BLaER1 (cell line): ENCODE measurements at regions not wholly inside any gene's neighbourhood (a gene's known extent, or its start where the extent isn't known, plus 50 kb on each side); places are given as distances from the start of the nearest gene placed in this dataset.

Source experiments
- H3K27ac ChIP-seq: shearing (Covaris generic); formaldehyde crosslinking; 2 replicates; pipeline ENCODE4 v1.8.1; 2022
- H3K27me3 ChIP-seq: shearing (Covaris generic); formaldehyde crosslinking; 2 replicates; pipeline ENCODE4 v1.8.1; 2022
- H3K36me3 ChIP-seq: shearing (Covaris generic); formaldehyde crosslinking; 2 replicates; pipeline ENCODE4 v1.8.1; 2022
- H3K4me1 ChIP-seq: shearing (Covaris generic); formaldehyde crosslinking; 2 replicates; pipeline ENCODE4 v1.8.1; 2022
- H3K4me2 ChIP-seq: shearing (Covaris generic); formaldehyde crosslinking; 2 replicates; pipeline ENCODE4 v1.8.1; 2022
- H3K4me3 ChIP-seq: shearing (Covaris generic); formaldehyde crosslinking; 2 replicates; pipeline ENCODE4 v1.8.1; 2022
- H3K9ac ChIP-seq: shearing (Covaris generic); formaldehyde crosslinking; 2 replicates; pipeline ENCODE4 v1.8.1; 2022
- H3K9me3 ChIP-seq: shearing (Covaris generic); formaldehyde crosslinking; 2 replicates; pipeline ENCODE4 v1.8.1; 2022
- H4K20me1 ChIP-seq: shearing (Covaris generic); formaldehyde crosslinking; 2 replicates; pipeline ENCODE4 v1.8.1; 2022
- Cebpa-rat ChIP-seq: shearing (Covaris generic); IDR thresholded peaks from 2 replicates; pipeline ENCODE4 v1.8.1; 2022

DNA sequence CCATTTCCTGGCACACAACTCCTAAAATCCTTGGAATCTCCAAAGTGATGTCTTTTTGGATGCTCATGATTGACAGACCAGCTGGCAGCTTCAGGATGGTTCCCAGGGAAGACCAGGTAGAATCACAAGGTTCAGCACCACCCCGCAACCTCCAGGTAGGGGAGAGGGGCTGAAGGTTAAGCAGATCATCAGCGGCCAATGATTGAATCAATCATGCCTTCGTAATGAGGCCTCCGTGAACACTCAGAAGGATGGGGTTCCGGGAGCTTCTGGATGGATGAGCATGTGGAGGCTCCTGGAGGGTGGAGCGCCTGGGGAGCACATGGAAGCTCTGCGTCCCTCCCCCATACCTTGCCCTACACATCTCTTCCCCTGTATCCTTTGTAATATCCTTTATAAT, 185.9 kb downstream of the SEC14L1 start:
- Histone ChIP-seq H3K4me3 (no peak overlapping the region), H3K27me3 (no peaks in the 10 kb centered on the region), H3K4me2 (peak overlapping the region; percentile 100), H3K9me3 (no peaks in the 10 kb centered on the region), H4K20me1 (peaks cover 62% of the 10 kb centered on the region), H3K36me3 (no peaks in the 10 kb centered on the region), H3K27ac (no peak overlapping the region), H3K9ac (no peak overlapping the region), H3K4me1 (peaks cover 100% of the 10 kb centered on the region)
- TF ChIP-seq Cebpa-rat: no peak

DNA sequence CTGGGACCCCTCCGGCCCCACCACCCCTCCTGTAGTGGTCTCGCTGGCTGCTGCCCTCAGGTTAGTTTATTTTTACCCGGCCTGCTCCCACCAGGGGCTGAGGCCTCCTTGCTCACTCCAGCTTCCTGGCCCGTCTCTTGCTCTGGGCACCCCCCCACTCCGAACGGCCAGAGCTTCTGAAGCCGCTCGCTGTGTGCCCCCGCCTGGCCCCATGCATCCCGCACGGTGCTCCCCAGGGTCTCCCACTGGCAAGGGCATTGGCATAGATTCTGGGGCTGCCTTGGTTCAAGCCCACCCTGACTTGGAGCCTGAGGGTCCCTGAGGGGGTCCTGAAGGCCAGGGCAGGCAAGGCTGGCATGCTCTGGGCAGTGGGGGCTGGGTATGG, 186.4 kb downstream of the SEC14L1 start:
- TF ChIP-seq Cebpa-rat: no peak
- Histone ChIP-seq H3K4me2 (peak overlapping the region; percentile 100), H4K20me1 (peaks cover 56% of the 10 kb centered on the region), H3K36me3 (no peaks in the 10 kb centered on the region), H3K4me3 (no peak overlapping the region), H3K9ac (no peak overlapping the region), H3K27me3 (no peaks in the 10 kb centered on the region), H3K9me3 (no peaks in the 10 kb centered on the region), H3K4me1 (peaks cover 100% of the 10 kb centered on the region), H3K27ac (no peak overlapping the region)

DNA sequence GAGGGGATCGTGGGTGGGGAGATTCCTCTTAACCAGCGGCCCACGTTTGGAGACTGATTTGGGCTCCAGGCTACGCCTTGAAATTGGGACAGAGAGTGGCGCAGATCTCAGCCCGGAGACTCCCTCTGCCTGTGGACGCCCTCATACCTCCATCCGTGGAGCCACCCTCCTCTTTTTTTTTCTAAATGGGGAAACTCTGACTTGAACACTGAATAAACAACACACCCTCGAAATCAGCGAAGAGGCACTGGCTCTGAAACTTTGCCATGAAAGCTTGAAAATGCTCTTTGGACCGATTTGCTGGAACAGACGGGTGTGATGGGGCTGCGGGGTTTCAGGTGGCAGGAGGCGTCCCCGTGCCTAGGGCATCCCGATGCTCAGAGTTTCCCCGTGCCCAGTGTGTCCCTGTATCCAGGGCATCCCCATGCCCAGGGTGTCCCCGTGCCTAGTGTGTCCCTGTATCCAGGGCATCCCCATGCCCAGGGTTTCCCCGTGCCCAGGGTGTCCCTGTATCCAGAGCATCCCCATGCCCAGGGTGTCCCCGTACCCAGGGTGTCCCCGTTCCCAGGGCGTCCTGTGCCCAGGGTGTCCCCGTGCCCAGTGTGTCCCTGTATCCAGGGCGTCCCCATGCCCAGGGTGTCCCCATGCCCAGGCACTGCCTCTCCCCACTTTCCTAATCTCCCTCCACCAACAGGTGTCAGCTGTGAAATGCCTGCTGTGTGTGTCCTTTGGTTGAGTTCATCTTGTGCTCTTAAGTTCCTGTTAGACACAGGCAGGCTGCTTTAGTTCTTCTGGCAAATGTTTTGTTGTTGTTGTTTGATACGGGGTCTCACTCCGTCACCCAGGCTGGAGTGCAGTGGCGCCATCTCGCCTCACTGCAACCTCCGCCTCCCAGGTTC, 187.0 kb downstream of the SEC14L1 start:
- peaks cover 50% of the 10 kb centered on the region for H4K20me1 ChIP-seq
- H3K4me3 ChIP-seq: no peak overlapping the region
- no peak for TF ChIP-seq Cebpa-rat
- H3K27ac ChIP-seq: no peak overlapping the region
- H3K9ac ChIP-seq: no peak overlapping the region
- peak overlapping the region; percentile 100 for H3K4me2 ChIP-seq
- no peaks in the 10 kb centered on the region for H3K9me3 ChIP-seq
- no peaks in the 10 kb centered on the region for H3K36me3 ChIP-seq
- H3K27me3 ChIP-seq: no peaks in the 10 kb centered on the region
- peaks cover 100% of the 10 kb centered on the region for H3K4me1 ChIP-seq

DNA sequence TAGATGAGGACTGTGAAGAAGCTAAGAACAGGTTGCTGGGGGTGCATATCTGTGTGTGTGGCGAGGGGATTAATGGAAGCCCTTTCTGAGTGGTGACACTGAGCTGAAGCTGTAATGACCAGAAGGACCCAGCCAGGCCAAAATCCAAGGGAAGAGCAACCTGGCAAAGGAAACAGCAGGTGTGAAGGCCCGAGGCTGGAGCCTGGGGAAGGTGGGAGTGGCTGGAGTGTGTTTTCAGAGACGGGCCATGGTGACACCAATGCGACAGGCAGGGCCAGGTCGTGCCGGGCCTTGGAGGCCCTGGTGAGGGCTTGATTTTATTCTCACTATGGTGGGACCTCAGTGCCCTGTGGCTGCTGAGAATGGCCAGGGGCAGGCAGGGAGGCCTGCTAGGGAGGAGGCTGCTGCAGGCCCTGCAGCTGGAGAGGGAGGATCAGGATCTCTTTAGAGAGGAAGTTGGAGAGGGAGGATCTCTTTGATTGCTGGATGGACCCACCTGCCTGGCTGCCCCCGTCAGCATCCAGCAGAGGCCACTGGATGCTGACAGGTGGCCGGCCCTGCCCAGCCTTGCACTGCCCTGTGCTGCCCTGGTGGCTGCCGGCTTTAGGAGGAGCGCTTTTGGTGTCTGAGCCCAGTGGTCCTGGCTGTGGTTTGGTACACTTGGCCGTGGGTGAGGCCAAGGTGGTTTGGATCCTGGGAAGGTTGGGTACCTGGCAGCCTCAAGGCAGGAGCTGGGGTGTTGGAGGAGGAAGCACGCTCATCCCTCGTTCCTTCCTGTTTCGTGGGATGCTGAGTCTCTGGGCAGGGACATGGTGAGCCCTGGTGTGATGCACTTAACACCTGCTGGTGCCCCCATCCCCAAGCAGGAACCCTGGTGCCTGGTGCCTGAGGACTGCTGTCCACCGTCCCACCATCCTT, 188.3 kb downstream of the SEC14L1 start:
- no peak overlapping the region for H3K9ac ChIP-seq
- H4K20me1 ChIP-seq: peaks cover 37% of the 10 kb centered on the region
- no peaks in the 10 kb centered on the region for H3K27me3 ChIP-seq
- H3K4me3 ChIP-seq: no peak overlapping the region
- TF ChIP-seq Cebpa-rat: no peak
- no peaks in the 10 kb centered on the region for H3K9me3 ChIP-seq
- peak overlapping the region; percentile 100 for H3K4me2 ChIP-seq
- no peaks in the 10 kb centered on the region for H3K36me3 ChIP-seq
- H3K27ac ChIP-seq: no peak overlapping the region
- peaks cover 100% of the 10 kb centered on the region for H3K4me1 ChIP-seq

DNA sequence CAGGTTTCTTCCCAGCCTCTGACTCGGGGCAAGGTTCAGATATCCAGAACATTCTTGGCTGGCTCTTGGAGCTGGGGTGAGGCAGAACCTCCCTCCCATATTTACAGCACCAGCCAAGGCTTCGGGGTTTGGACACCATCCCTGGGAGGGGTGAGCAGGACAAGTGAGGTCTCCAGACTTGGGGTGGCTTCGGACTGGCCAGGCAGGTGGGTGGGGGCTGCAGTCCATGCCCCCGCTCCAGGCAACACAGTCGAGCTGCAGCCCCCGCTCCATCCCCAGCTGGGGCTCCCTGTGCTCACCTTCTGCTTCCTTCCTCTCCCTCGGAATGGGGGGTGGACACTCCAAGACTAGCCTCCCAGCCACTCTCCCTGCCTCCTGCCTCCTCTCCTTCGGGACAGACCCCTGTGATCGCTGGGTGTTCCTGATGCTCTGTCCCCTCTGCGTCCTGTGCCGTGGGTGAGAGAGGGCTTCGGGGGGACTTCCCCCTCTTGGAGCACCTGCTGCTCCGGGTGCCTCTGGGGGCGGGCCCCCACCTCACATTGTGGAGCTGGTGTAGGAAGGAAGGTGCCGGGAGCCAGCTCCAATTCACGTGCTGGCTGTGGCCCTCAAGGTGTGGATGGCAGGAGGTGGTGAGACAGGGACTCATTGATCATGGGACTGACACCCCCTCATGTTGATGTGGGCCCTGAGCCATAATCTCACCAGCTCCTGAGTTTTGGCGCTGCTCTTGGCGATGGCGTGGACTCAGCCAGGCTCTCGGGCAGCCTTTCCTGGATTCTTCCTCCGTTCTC, 189.2 kb downstream of the SEC14L1 start:
- Histone ChIP-seq H3K9ac (no peak overlapping the region), H3K4me2 (peak overlapping the region; percentile 100), H3K27me3 (no peaks in the 10 kb centered on the region), H3K9me3 (no peaks in the 10 kb centered on the region), H3K27ac (no peak overlapping the region), H3K4me3 (no peak overlapping the region), H4K20me1 (peaks cover 29% of the 10 kb centered on the region), H3K4me1 (peaks cover 95% of the 10 kb centered on the region), H3K36me3 (no peaks in the 10 kb centered on the region)
- no peak for TF ChIP-seq Cebpa-rat

DNA sequence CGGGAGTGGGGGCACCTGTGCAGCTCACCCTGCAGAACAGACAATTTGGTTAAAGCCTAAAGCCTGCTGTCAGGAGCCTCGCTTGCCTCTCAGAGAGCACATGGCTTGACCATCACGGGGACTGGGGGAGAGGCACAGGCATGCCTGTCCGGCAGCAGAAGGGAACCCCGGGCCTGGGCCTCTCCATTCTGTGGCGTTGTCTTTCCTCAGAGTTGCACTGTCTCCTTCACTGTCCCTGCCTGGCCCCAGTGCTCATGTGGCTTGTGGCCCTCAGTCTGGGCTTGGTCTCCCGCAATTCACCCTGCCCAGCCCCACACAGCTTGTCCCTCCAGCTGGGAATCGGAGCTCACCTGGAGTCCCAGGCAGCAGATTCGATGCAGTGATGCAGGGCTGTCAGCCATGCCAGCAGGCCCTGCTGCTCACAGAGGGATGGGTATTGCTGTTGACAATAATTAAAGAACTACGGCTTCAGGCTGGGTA, 189.9 kb downstream of the SEC14L1 start:
- Histone ChIP-seq H3K36me3 (no peaks in the 10 kb centered on the region), H4K20me1 (peaks cover 22% of the 10 kb centered on the region), H3K4me1 (peaks cover 88% of the 10 kb centered on the region), H3K9ac (no peak overlapping the region), H3K27ac (no peak overlapping the region), H3K4me3 (no peak overlapping the region), H3K27me3 (no peaks in the 10 kb centered on the region), H3K4me2 (peak overlapping the region; percentile 100), H3K9me3 (no peaks in the 10 kb centered on the region)
- TF ChIP-seq Cebpa-rat: no peak

DNA sequence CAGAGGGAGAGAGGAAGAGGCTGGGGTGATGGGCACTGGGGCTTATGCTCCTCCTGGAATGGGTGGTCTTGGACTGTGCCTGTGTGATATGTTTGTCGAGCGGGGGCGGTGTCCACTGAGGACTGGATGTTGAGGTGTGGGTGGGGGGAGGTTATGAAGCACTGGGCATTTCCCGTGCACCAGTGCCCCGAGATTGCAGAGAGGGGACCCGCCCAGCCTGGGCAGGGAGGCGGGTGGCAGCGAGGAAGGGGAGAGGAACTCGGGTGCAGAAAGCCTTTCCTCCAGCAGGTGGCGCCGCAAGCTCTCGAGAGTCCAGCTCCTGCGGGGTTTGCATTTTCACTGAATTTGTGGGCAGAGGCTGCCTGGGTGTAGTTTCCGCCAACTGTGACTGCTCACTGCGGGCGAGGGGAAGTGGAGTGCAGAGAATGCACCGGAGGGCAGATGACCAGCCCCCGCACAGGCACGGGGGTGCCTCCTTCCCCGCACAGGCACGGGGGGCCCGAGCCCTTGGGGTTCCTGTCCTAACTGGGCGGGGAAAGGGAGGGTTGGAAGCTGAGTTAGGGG, 190.6 kb downstream of the SEC14L1 start:
- Histone ChIP-seq H4K20me1 (peaks cover 15% of the 10 kb centered on the region; the same call in 1 of the 2 replicates), H3K4me3 (peak overlapping the region; percentile 34; the same call in 1 of the 2 replicates), H3K9me3 (no peaks in the 10 kb centered on the region), H3K9ac (peak overlapping the region; percentile 36), H3K27ac (peak overlapping the region; percentile 61), H3K4me1 (peaks cover 80% of the 10 kb centered on the region), H3K36me3 (no peaks in the 10 kb centered on the region), H3K27me3 (no peaks in the 10 kb centered on the region), H3K4me2 (peak overlapping the region; percentile 100)
- no peak for TF ChIP-seq Cebpa-rat

DNA sequence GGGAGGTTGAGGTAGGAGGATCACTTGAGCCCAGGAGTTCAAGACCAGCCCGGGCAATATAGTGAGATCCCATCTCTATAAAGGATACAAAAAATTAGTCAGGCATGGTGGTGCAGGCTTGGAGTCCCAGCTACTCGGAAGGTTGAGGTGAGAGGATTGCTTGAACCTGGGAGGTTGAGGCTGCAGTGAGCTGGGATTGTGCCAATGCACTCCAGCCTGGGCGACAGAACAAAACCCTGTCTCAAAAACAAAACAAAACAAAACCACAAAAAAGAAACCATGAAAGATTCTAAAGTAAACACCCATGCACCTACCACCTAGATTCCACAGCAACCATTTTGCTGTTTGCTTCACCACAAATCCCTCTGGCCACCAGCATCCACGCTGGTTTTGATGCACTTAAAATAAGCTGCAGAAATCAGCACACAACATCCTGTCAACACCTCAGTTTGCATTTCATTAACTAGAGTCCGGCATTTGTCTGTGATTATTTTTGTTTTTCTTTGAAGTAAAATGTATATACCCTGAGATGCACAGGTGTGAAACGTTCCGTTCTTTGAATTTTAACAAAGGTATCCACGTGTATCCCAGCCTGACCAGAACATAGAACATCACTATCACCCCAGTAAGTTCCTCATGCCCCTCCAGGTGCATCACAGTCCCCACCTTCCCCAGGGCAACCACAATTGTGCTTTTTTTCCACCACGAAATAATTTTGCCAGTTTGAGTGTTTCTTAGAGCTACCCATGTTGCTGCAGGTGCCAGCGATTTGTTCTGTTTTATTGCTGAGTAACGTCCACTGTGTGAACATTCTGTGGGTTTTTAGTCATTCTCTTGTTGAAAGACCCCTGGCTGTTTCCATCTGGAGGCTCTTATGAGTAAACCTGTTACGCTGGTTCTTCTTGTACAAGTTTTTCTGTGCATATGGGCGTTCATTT, 191.5 kb downstream of the SEC14L1 start:
- Histone ChIP-seq H3K9me3 (peaks cover 8% of the 10 kb centered on the region), H3K27ac (peak overlapping the region; percentile 61), H3K4me3 (peak overlapping the region; percentile 34; the same call in 1 of the 2 replicates), H3K4me1 (peaks cover 71% of the 10 kb centered on the region), H3K4me2 (peak overlapping the region; percentile 100), H4K20me1 (0 out of 2 replicates have a peak, but pooled peaks cover 5% of the 10 kb centered on the region), H3K27me3 (no peaks in the 10 kb centered on the region), H3K36me3 (no peaks in the 10 kb centered on the region), H3K9ac (peak overlapping the region; percentile 36)
- no peak for TF ChIP-seq Cebpa-rat
